ENCODE measurements at regions not wholly inside any gene's neighbourhood (a gene's known extent, or its start where the extent isn't known, plus 50 kb on each side); places are given as distances from the start of the nearest gene placed in this dataset.

DNA sequence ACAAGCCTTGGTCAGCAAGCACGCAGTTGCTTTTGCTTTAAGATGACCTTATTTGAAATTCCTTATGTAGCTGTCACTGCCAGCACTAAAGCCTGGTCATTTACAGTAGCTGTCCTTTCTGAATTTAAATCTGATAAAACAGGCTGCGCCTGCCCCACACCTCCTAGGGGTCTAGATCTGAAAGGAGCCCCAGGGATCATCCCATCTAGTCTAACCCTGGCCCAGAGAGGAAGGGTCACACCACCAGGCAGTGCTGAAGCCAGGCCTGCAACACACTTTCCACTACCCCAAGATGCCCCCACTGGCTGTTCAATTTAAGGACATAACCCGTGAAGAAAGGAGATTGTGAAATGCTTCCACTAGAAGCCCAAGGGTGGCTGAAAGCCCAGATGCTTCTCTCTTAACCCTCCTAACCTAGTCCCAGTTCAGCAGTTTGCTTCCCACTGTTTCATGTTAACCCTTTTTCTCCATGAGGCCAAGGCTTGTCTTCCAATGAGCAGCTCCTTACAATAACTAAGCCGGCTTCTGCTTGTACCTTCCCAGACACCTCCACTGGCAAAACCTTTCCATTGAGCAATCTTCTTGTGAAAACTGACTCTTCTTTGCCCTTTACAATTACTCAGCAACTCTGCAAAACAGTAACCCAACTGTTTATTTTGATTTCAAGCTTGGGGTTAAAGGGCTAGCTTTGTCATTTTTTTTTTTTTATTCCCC, 198.9 kb upstream of the LPP start:
- peak; percentile 48 for DNase-seq (ENCODE audit: low spot score)

DNA sequence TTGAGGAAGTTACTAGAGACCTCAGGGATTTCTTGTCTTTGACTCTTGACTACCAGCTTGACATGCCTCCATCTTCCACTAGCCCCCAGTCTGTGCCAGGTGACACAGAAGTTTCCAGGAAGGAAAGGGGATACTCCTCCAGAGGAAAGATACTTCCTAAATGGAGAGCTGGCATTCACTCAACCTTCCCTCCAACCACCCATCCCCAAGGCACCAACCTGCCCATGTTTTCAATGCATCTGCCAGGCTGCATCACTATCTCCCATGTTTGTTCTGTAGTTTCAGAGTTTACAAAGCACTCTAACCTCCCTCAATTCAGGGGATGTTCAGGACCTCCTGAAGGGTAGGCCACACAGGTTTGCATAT, 198.4 kb upstream of the LPP start:
- DNase-seq (ENCODE audit: low spot score), result no peak

DNA sequence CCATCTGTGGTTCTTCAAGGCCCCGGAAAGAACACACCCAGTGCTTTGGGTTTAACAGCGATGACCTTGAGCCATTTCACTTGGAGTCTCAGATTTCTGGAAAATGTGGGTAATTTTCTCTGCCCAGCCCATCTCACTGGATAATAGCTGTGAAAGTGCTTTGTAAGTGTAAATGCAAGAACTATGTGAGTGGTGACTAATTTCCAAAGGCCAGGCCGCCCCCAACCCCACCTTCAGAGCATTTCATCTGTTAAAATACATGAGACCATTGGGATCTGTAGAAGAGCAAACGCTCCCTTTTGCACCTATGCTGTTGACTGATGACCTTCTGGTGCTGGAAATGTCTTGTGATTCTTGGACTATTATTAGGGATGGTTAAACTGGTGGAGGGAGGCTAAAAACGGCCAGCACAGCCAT, 196.8 kb upstream of the LPP start:
- DNase-seq (ENCODE audit: low spot score), result no peak

DNA sequence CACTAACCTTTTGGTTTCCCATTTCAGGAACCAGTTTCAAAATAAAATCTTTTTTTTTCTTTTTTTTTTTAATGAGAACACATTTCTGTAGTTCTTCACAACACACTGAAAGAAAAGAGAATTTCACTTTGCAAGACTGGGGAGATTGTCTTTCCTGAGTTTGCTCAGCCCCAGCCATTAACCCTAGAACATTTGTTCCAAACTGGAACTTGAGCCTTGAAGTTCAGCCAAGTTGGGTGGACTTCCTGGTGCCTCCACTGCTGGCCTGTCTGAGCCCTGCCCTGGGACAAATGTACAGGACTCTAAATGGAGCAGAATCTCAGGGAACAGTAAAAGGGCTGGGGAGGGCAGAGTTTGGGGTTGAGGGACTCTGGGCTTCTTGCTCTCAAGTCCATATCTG, 196.4 kb upstream of the LPP start:
- DNase-seq (ENCODE audit: low spot score), result no peak

DNA sequence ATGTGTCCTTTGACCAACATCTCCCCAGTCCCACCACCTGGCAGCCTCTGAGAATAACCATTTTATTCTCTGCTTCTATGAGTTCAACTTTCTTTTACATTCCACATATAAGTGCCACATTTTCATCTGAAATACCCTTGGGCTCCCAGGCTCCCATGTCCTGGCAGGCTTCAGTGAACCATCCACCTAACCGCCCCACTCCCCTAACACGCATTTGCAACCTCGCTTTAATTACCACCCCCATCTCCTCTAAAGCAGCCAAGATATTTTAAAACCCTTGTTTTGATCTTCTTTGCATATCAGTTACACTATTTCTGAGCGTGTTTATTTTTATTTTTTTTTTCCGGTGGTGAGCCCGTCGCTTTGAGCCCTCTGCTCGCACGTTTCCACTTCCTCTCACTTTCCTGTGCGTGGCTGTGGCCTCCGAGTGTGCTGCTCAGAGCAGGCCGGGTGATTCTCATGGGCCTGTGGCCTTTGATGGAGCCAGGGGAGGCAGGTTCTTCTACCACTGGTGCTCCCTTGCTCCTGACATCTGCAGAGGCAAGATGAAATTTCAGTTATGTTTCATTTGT, 195.4 kb upstream of the LPP start:
- DNase-seq (ENCODE audit: low spot score), result no peak

DNA sequence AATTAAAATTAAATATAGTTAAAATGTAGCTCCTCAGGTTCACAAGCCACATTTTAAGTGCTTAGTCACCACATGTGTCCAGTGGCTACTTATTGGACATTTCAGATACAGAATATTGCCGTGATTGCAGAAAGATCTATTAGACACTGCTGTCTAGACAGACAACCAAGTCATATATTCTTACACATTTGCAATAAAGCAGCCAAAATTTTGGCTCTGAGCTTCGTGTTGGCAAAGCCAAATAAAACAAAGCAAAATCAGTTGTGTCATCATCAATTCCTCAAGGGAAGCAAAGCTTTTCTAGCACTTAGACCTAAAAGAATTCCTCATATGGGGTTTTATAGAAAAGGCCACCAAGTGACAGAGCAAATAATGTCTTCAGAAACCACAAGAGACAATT, 193.1 kb upstream of the LPP start:
- no peak for DNase-seq (ENCODE audit: low spot score)

DNA sequence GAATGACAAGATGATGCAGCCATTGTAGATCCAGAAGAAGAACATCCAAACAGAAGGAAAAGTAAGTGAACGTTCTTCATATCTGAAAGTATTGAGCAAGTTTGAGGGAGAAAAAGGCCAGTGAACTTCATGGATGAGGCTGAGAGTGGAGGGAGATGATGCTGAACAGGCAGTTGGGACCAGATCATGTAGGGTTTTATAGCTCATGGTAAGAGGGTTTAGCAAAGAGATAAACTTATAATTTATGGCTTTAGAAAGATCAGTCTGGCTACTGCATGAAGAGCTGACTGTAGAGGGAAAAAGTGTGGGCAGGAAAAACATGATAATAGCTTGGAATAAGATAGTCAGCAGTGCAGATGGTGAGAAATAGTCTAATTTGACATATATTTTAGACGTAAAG, 192.6 kb upstream of the LPP start:
- no peak for DNase-seq (ENCODE audit: low spot score)

DNA sequence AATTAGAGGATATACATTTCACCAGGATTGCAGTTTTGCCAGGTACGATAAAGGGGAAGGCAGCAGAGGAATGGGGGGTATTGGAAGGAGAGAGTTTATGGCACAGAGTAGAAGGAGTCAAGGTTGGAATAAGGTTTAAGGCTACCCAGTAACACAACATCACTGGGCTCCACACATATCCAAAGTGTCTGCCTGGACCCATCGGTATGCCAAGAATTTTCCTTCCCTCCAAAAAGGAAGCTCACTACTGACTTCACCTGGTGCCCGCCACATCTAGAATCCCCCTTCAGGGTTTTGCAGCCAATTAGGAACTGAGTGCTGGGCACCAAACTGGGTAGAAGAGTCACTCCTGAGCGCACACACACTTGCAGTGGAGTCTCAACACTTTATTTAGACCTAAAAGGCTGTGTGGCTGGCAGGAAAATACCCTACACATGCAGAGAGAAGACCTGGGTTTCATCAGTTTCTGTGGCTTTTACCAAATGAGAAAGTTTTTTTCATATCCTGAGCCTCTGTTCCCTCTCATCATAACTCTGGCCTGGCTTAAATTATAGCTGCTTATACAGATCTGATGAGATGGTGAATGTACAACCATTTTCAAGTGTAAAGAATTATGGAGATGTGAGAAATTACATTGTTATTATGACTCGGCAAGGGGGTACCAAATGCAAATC, 190.8 kb upstream of the LPP start:
- DNase-seq (ENCODE audit: low spot score), result no peak

DNA sequence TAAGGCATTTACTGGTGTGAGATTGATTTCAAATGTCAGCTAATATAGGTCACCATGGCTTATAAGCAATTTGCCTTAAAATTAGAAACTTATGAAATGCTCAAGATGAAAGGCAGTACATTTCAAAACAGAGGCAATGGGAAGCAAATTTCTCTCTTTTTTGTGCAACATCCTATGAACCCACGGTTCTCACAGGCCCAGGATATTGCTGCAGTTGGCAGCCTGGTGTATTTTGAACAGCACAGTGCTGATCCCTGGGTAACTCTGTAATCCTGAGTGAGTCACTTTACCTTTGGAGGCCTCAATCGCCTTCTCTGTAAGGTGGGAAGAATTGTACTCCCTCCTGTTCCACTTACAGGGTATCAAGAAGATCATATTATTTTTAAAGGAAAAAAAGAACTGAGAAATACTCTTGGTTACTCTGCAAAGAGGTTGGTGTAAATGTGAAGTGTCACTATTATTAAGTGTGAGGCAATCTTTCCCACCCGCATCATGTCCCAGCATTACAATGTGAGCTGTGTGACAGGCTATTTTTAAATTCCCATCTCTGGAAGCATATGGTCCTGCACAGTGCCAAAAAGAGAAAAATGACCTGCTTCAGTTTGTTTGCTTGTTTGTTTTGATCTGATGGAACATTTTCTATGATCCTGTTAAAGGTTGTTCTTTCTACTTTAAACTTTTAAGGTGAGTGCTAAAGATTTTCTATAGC, 190.1 kb upstream of the LPP start:
- DNase-seq (ENCODE audit: low spot score), result no peak

DNA sequence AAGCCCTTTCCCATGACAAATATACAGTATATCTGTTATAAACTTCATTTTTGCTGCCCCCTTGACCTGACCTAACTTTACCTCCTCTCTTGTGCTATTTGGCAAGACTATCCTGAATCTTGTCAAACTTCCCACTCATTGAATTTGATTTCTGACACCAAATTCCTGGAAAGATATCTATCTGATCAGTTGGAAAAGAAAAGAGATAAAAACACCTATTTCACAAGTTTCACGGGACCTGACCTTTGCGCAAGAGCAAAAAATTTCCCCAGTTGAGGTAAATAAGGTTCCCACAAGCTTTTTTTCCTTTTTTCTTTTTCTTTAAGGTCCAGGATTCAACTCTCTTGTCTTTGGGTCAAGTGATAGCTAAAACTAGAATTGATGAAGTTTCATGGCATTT, 189.2 kb upstream of the LPP start:
- DNase-seq (ENCODE audit: low spot score), result no peak

DNA sequence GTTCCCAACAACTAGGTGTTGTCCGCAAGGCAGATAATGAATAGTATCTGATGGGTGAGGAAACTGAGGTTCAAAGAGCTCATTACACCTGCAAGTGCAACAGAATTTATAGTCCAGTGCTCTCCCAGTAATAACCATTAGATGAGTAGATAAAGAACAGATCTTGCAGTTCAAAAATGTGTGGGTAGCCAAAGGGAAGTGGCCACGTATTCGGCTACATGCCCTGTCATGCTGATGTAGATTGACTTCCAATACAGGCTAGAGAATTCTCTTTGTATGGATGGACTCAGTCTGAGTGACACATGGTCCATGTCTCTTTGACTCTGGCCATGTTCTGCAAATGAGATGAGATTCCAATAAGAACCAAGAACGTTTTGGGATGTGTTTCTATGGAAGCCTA, 187.9 kb upstream of the LPP start:
- no peak for DNase-seq (ENCODE audit: low spot score)

DNA sequence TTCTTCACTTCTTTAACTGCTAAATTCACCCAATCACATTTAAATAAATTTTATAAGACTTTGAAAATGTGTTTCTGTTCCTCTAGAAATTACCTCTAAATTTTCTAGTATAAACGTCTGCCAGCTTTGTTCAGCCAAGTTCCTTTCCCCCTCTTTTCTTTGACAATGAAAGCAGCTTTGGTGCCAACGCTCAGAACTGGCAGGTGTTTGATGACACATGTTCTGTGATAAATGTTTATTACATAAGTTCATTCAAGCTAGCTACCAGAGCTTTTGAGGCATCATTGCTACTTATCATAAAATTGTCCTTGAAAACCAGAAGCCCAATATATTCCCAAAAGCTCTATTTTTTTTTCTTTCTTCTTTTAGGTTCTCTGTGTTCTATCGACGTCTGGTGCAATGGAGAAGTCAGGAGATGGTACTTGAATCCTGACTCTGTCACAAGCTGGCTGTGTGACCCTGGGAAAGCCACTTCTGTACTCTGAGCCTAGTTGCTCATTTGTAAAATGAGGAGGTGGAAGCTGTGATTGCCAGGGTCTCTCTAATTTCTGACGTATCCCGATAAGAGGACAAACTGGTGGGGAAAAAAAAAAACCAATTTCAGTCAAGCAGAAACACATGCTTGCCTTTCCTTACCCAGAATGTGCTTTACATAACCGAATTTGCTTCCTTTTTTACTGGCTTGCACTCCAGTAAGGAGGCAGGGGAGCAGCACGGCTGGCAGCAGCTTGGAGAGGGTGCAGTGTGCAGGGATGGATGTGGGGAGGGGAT, 187.1 kb upstream of the LPP start:
- DNase-seq (ENCODE audit: low spot score), result no peak

DNA sequence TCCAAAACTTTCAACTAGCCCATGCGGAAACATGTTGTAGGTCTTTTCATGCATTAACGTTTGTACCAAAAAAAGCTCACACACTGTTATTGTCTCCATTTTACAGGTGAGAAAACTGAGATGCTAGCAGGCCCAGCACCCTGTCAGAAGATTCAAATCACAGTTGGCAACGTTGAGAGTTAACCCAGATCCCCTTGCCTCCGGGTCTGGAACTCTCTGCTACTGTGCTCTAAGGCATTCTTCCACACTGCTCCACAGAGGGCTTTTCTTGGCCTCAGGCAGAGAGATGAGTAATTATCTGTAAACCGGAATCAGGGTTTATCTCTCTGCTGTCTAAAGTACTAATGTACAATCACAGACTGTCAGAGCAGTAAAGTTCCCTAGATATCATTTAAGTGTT, 186.0 kb upstream of the LPP start:
- DNase-seq (ENCODE audit: low spot score), result no peak

DNA sequence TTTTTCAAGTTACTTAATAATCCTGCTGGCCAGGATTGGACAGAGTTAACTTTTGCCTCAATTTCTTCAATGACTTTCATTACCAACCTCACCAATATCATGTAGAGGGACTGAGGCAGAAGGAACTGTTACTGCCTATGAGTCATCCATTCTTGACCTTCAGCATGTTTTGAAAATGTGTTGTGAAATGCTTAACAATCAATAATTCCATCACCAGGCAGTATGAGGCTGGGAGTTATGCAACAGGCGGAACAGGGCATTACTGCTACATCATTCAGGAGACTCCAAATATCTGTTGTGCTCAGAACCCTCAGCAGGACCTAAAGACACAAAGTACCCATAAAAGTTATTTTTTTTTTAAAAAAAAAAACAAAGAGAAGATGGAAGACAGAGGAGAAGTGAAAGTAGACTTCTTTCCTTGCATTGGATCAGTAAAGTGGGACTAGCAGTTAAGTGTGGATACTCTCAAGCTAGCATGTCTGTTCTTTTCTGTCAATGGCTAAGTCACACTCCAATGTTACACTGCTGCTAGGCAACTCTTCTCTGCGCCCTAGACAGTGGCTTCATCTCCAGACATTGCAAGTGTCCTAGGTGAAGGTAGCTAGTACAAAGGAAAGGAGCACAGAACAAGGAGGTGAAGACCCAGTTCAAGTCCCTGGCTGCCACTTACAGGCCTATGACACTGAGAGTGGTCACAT, 184.9 kb upstream of the LPP start:
- no peak for DNase-seq (ENCODE audit: low spot score)

DNA sequence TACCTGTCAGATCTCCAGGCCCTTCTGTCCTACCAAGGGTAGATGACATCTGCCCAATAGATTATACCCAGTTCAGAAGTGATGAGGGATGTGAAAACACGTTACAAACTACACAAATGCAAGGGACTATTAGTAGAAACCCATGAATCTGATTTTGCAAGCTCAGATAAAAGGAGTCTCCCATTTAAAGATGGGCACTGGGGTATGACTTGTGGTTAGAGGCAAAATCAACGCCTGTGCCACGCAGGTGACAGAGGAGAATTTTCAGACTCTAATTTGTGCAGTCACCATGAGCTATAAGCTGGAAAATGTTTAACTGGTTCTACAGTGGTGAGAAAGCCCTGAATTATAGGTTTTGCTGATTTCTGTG, 184.4 kb upstream of the LPP start:
- no peak for DNase-seq (ENCODE audit: low spot score)

DNA sequence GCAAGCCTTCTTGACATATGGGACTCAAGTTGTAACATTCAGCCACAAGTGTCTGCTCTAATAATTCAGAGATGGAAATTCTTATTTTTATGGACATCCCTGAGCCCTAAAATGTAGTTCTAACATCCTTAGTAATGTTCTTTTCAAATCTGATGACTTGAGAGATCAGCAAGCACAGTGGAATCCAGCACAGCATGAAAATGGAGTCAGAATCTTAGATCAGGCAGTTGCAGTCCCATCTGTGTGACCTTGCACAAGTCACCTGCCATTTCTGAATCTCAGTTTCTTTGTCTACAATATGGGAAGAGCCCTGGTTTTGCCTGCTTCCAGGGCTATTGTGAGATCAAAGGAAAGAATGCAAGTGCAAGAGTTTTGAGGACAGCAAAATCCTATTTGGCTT, 183.9 kb upstream of the LPP start:
- DNase-seq (ENCODE audit: low spot score), result no peak

DNA sequence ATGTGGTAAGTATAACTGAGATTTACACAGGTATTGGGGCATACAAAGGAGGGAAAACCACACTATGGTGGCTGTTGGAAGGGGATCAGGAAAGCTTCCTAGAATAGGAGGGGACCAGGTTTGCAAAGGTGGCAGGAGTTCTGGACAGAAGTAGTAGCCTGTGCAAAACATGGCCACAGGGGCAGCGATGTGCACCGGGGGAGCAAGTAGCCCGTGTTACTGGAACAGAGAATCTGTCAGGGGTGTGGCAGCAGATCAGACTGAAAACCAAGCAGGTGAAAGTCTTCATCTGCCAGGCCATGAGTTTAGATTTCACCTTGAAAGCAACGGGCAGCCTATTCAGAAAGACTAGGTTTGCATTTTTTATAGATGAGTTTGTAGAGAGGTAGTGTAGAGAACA, 182.3 kb upstream of the LPP start:
- no peak for DNase-seq (ENCODE audit: low spot score)

DNA sequence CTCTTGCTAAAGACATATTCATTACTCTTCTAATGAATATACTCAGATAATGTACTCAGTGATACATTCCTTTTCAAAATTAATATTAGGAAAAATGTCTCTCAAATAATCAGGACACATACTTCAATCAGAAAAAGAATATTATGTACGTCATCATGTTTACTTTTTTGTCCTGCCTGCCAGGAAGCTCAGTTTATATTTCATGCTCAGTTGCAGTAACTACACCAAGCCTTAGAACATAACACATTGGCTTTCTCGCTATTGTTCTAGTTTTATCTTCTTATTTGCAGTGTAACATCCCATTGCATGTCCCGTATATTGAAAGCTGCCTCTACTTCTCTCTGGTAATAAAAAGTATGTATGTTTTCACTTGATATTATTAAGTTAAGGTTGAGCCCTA, 181.5 kb upstream of the LPP start:
- DNase-seq (ENCODE audit: low spot score), result no peak

DNA sequence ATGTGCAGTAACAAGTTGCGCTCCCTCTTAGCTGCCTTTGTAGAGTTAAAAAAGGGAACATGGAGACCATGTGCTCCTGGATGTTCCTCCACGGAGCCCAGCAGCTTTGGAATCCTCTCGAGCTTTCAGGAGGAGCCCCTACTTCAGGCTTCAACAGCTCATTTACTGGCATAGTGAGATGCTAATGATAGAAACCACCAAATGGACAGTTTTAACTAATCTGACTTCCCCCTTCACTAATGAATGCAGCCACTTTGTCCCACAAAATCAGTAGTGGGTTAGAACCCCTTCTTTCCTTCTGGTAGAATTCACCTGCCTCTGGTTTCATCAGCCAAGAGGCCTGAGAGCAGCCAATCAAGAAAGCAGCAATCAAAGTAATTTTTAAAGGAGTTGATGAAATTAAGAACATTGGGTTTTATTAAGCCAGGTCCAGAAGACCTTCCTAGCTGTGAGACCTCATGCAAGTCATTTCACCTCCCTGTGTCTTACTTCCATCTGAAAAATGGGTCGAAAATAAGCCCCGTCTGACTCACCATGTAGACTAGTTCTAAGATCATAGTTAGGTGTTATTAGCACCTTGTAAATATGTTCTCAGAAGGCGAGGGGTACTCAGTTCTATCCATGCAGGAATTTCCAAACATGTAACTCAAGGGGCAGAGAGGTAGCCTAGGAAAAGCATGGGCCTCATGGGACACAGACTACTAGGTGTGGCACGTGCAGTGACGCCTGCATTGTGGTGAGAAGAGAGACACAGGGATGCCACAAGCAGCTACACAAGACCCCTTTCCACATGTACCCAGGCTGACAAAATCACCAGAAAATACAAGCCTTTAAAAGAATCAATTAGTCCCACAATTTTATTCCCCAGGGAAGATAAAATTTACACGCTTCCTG, 179.7 kb upstream of the LPP start:
- DNase-seq (ENCODE audit: low spot score), result no peak

DNA sequence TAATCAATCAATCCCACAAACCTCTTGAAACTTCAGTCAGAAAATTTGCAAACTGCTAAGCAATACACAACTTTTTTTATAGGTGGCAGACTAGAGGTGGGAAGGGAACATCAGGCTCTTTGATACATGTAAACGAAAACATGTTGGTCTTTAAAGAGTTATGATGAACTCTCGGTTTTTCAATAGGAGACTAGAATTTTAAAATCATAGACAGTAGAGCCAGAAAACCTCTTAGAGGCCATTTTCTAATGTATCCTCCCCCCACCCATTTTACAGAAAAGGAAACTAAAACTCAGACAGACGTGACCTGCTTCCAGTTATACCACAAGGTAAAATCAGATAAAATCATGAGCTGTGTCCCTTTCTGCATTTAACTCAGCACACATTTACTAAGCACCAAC, 179.1 kb upstream of the LPP start:
- no peak for DNase-seq (ENCODE audit: low spot score)

Measured in LoVo (cell line).